GM21576 (cell line): ENCODE measurements at regions not wholly inside any gene's neighbourhood (a gene's known extent, or its start where the extent isn't known, plus 50 kb on each side); places are given as distances from the start of the nearest gene placed in this dataset.
"Not testable (repeated sequence)": the region's sequence is repeated elsewhere in the genome, so short reads cannot be mapped to it uniquely, and the experiment has no call there.

Experiments
- ATAC-seq: cut with Tn5 transposase; IDR thresholded peaks from one replicate; pipeline ENCODE4 v1.9.1; 2021; ENCODE audit warnings: mild to moderate bottlenecking, moderate library complexity; ENCODE audit not compliant: unreplicated experiment

DNA sequence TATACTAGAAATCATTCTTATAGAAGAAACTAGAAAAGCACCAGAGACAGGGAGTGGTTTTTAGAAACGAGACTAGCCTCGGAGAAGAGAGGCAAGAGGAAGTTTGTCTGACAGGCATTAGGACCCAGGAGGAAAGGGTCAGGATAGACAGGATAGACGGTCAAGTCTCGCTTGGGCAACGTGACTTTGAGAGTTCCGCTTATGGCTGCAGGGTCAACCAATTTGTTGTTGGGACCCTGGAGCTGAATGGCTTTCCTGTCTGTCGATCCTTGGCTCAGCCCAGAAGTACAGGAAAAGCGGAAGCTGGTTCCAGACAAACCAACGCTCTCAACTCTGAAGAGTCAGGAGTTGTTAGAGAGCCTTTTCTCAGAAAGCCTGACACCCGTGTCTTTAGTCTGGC, 191.2 kb downstream of the FZD1 start:
- ATAC-seq: no peak

GRCh38 chr7:91457208-91457607, 193.0 kb downstream of the FZD1 start:
- ATAC-seq: no peak

GRCh38 chr7:91459539-91459938, 195.3 kb downstream of the FZD1 start:
- ATAC-seq: no peak

DNA sequence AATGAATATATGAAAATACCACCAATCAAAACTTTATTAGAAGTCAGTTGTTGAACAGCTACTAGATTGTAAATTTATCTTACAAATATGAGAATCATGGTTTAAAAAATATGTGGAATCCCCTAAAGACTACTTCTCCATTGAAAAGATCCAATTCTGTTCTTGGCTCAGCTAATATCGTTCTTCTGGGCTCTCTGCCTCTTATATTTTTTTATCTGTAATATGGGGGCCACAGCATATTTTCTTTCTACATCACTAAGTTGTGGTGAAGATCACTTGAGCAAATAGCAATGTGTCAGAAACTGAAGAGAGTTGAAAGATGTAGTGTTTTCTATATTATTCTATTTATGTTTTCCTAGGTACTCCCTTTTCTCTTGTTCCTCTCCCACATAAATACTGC, 198.1 kb downstream of the FZD1 start:
- no peak for ATAC-seq

GRCh38 chr7:91463330-91463729, 199.1 kb downstream of the FZD1 start:
- ATAC-seq: no peak

GRCh38 chr7:91465595-91466061, 201.4 kb downstream of the FZD1 start:
- no peak for ATAC-seq

- no peak for ATAC-seq
Observed at GRCh38 chr7:91468256-91468655, 204.0 kb downstream of the FZD1 start.

DNA sequence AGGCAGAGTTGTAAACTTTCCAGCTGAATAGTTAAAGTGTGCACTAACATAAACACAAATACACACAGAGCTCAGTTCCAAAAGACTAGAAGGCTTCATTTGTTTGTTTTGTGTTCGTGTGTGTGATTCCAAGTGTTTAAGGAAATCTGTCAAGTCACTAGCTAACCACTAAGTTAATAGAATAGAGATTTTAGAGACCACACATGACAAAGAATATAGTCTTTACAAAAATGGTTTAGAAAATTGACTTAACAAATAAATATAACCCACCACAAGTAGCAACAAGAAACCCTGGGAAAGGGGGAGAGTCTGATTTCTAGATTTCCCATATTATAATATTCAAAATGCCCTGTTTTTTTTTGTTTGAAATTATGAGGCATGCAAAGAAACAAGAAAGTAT, 209.4 kb downstream of the FZD1 start:
- no peak for ATAC-seq

DNA sequence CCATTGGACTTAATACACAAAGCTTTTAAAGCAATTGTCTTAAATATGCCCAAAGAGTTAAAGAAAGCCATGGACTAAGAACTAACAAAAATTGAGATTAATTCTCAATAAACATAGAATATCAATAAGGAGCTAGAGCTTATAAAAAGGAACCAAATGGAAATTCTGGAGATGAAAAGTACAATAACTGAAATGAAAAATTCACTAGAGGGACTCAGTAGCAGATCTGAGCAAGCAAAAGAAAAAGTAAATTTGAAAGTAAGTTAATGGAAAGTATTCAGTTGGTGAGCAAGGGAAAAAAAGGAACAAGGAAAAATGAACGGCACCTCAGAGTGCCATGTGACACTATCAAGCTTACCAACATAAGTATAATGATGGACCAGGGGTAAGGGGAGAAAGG, 209.8 kb downstream of the FZD1 start:
- ATAC-seq: no peak

GRCh38 chr7:91480470-91480869, 216.2 kb downstream of the FZD1 start:
- not testable (repeated sequence) for ATAC-seq

GRCh38 chr7:91491868-91492267, 227.6 kb downstream of the FZD1 start:
- no peak for ATAC-seq

DNA sequence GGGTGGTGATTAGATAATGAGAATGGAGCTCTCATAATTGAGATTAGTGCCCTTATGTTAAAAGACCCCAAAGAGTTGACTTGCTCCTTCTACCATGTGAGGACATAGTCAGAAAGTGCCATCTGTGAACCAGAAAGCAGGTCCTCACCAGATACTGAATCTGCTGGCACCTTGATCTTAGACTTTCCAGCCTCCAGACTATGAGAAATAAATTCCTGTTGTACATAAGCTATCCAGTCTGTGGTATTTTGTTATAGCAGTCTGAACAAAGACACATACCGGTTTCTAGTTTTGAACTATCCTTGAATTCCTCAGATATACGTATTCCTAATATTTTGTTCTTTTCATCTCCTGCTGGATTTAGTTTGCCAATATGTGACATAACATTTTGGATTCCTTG, 228.1 kb downstream of the FZD1 start:
- ATAC-seq: no peak

GRCh38 chr7:91492773-91493172, 228.5 kb downstream of the FZD1 start:
- ATAC-seq: no peak

DNA sequence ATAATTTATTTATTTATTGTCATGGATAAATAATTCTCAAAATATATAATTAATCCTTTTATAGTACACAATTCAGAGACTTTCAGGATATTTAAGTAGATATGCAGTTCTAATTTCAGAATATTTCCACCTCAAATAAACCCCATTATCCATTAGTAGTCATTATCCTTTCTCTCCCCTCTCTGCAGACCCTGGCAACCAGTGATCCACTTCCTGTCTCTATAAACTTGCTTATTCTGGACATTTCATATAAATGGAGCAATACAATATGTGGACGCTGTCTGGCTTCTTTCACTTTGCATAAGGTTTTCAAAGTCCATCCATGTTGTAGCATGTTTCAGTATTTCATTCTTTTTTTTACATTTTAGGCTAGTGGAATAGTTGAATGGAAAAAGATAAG, 230.2 kb downstream of the FZD1 start:
- ATAC-seq: no peak

DNA sequence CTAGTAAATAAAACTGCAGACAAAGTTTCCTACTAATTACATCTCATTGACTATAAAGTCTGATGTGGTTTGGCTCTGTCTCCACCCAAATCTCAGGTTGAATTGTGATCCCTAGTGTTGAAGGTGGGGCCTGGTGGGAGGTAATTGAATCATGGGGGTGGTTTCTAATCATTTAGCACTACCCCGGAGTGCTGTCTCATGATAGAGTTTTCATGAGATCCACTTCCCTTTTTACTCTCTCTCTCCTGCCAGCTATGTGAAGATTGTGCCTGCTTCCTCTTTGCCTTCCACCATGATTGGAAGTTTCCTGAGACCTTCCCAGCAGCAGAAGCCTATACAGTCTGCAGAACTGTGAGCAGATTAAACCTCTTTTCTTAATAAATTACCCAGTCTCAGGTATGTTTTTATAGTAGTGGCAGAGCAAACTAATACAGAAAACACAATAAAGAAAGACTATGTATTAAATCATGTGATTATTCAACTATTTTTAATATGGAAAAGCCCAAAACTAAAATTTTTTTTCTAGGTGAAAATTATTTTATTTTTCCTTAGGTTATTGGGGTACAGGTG, 232.1 kb downstream of the FZD1 start:
- ATAC-seq: no peak

- ATAC-seq: not testable (repeated sequence)
Observed at GRCh38 chr7:91497277-91497676, 233.0 kb downstream of the FZD1 start.

DNA sequence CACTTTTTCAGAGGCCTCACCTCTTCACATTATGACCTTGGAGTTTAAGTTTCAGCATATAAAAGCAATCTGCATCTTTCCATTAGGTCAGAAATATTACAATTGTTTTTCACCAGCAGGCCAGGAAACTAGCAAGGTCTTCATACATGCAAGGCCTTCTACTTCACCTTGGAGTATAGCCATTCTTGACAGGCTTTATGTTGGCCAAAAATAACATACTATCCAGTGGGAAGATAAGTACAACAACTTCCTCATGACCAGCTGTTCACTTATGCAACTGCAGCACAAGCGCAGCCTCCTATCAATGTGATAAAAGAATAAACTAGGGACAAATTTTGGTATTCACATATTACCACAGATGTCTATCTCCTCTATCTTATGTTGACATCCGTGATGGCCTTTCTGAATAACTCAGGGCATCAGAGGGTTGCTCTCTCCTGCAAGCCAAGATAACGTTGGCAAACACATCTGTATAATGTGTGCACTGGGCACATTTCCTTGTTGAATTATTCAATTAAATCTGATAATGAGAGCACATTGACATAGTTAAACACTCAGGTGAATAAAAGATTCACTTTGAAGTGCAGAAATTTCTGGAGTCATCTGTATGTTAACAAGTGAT, 239.8 kb downstream of the FZD1 start:
- no peak for ATAC-seq

- no peak for ATAC-seq
Observed at GRCh38 chr7:91504919-91505318, 240.7 kb downstream of the FZD1 start.

DNA sequence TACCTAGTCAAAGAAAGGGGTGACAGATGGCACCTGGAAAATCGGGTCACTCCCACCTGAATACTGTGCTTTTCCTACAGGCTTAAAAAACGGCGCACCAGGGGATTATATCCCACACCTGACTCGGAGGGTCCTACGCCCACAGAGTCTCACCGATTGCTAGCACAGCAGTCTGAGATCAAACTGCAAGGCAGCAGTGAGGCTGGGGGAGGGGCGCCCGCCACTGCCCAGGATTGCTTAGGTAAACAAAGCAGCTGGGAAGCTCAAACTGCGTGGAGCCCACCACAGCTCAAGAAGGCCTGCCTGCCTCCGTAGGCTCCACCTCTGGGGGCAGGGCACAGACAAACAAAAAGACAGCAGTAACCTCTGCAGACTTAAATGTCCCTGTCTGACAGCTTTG, 242.7 kb downstream of the FZD1 start:
- not testable (repeated sequence) for ATAC-seq

GRCh38 chr7:91511861-91512260, 247.6 kb downstream of the FZD1 start:
- ATAC-seq: not testable (repeated sequence)

DNA sequence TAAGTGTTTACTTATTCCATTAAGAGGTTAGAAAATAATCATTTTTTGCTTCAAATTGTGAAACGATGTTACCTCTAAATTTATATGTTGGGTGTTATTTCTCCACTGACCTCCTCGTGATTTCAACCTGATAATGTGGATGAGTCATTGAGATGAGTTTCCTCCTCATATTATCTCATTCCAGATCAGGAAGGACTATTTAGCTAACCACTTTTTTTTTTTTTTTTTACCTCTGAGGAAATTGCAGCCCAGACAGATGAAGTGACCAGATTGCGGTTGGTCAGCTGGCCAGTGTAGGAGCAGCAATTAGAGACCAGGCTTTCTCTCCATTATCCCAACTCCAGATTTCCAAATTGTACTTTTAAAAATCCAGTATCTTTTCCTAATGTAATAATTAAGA, 248.7 kb downstream of the FZD1 start:
- no peak for ATAC-seq

DNA sequence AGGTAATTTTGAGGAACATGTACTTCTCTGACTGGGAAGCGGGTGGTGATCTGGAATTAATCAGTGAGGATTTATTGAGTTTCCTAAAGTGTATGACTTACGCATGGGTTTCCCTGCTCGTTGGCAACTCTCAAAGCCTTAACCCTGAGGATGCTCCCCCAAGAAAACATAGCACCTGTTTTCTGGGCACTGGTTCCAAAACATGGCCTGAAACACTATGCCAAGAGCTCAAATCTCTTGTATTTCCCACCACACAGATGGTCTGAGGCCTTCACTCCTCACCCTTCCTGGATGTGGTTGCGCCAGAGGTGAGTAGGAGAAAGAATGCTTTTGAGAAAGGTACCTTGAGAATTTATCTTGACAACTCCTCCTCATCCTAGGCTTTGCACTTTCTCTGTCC, 250.4 kb downstream of the FZD1 start:
- no peak for ATAC-seq

DNA sequence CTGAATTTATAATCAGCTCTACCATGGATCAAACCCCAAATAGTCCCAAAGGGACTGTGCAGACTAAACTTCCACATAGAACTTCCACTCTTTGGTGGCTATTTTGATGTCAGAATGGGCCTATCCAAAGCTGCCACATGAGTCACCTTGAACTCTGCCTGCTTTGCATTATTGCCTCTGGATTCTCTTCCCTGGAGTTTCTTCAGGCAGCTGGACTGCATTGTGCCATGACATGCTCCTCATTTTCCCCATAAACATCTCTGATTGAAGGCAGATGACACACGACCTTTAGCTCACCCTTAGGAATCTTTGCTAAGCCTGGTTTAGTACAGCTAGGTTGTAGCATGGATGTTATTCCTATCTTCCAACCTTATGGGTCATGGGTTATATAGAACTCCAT, 251.7 kb downstream of the FZD1 start:
- no peak for ATAC-seq
